Activated T-cell treated with anti-CD3 and anti-CD28 coated beads, Interleukin-2, amount 50 U/mL, for 1 hour (primary cell): ENCODE measurements at regions not wholly inside any gene's neighbourhood (a gene's known extent, or its start where the extent isn't known, plus 50 kb on each side); places are given as distances from the start of the nearest gene placed in this dataset.

Source experiments
- DNase-seq: peaks from one replicate; pipeline ENCODE4 v3.0.0-alpha.2; 2020

- no peak for DNase-seq
Observed at GRCh38 chr13:30125422-30126073, 181.8 kb downstream of the KATNAL1 start.

- no peak for DNase-seq
Observed at GRCh38 chr13:30124131-30124768, 183.1 kb downstream of the KATNAL1 start.

DNA sequence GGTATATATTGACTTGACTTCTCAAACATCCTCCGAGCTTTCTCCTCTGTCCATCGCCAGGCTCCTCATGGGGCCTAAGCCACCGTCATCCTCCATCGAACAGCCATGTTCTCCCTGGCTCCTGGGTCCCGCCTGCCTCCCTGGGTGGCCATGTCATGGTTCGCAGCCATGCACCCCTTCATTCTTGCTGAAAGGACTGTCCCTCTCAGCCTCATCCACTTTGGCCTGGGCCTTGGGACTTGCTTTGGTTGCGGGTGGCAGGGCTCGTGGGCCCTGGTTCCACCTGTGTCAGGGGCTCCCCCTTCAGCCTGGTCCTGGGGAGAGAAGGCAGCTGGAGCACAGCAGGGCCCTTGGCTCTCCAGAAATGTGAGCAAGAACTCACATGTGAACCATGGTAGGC is 183.8 kb downstream of the KATNAL1 start:
- DNase-seq: no peak

GRCh38 chr13:30121666-30122065 is 185.7 kb downstream of the KATNAL1 start:
- no peak for DNase-seq

- no peak for DNase-seq
Observed at GRCh38 chr13:30121244-30121643, 186.1 kb downstream of the KATNAL1 start.

DNA sequence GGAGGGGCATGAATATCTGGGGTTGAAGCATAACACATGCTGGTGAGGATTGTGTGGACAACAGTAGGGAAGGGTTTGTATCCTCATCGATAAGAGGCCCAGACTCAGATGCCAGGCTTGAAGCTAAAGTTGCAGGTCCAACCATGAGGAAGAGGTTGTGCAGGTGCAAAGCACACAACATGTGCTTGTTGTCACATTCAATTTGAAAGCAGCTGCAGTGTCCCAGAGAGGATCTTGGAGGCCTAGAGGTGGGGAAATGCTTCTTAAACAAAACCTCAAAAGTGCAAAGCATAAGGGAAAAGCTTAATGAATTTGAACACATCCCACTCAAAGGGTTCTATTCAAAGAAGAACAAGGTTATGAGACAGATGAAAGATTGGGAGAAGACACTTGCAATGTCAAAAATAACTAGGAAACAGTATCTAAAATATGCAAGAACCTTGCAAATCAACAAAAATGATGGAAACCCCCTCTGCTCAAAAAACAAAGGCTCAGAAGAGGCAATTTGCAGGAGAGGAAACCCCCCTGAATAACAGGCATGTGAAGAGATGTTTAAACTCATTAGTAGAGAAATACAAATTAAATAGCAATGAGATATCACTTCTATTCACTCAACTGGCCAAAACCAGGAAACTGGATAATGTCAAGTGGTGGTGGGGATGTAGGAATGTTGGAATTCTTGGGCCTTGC is 187.1 kb downstream of the KATNAL1 start:
- no peak for DNase-seq

GRCh38 chr13:30119476-30119875 is 187.9 kb downstream of the KATNAL1 start:
- DNase-seq: no peak

DNA sequence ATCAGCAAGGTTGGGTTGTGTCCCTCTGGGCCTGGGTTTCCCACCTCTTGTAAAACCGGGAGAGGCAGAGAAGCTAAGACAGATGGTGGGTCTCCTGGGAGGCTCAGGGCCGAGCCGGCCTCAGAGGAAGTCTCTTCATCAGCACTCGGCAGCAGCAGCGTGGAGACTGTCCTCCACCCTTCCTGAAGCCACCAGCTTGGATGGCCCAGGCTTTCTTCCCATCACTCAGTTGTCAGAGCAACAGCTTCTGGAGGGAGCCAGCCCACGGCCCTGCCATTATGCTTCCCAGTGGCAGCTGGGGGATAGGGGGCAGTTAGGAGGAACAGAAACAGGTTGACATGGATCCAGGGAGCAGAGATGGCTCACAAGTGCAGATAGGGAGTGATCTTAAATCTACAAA is 191.0 kb downstream of the KATNAL1 start:
- DNase-seq: no peak

- no peak for DNase-seq
Observed at GRCh38 chr13:30115257-30115600, 192.1 kb downstream of the KATNAL1 start.

GRCh38 chr13:30114571-30115256 is 192.6 kb downstream of the KATNAL1 start:
- DNase-seq: peak; percentile 96

DNA sequence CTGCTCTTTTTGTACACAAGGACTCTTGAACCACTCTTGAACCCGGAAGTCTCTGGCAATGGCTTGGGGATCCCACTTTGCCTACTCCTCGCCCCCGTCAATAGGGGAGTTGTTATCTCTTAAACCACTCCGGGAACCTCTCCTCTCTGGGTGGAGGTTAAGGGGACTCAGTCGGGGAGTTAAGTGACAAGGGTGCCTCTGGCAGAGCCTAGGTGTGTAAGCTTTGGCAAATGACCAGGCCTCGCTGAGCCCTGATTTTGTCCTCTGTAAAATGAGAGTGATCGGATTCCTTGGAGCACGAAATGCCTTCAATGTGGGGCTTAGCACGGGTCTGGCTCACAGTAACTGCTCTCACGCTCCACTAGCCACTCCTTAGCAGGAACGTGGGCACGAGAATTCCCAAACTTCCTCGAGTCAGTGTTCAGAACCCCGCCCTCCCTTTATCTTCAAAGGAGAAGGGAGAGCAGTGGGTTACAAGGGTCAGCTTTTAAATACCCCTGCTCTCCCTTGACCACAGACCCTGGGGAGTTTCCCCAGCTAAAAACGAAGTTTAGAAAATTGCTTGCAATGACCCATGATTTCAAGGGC is 193.3 kb downstream of the KATNAL1 start:
- no peak for DNase-seq

- no peak for DNase-seq
Observed at GRCh38 chr13:30113551-30113950, 193.8 kb downstream of the KATNAL1 start.

- DNase-seq: peak; percentile 80
Observed at GRCh38 chr13:30112602-30113435, 194.5 kb downstream of the KATNAL1 start.

DNA sequence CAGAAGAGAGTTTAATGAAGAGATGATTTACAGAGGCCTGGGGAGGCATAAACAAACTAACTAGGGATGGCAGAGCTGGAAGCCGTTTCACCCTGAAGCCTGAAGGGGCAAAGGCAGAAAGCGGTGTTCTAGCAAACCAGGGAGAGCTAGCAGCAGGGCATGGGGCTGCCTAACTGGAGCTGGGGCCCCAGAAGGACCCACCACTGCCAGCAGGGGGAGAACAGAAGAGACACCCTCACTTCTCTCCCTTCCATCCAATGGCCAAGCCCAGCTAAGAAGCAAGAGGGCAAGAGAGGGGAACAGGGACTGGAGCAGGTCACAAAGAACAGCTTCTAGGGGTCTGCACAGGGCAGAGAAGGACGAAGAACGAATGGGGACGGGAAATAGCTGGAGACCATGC is 195.5 kb downstream of the KATNAL1 start:
- no peak for DNase-seq

- no peak for DNase-seq
Observed at GRCh38 chr13:30110301-30111070, 196.9 kb downstream of the KATNAL1 start.

- DNase-seq: no peak
Observed at GRCh38 chr13:30109471-30110135, 197.7 kb downstream of the KATNAL1 start.

- no peak for DNase-seq
Observed at GRCh38 chr13:30108913-30109237, 198.5 kb downstream of the KATNAL1 start.

- DNase-seq: no peak
Observed at GRCh38 chr13:30108216-30108912, 199.0 kb downstream of the KATNAL1 start.

DNA sequence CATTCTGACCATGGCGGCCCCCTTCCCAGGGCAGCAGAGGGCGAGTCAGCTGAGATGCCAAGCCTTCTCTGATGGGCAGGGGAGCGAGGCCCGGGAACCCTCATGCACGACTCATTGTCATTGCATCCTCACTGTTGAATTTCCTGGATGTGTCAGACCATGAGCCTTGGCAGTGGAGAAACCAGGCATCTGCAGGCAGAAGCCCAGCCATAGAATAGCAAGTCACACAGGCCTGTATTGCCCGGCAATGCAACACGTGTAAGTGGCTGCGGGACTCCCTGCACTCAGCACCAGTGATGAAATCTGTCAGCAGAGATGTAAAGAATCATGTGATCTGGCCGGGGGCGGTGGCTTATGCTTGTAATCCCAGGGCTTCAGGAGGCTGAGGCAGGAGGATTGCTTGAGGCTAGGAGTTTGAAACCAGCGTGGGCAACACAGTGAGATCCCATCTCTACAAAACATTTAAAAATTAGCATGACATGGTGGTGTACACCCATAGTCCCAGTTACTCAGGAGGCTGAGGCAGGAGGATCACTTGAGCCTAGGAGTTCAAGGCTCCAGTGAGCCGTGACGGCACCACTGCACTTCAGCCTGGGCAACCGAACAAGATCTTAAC is 199.7 kb downstream of the KATNAL1 start:
- DNase-seq: no peak

GRCh38 chr13:30107121-30107520 is 200.2 kb downstream of the KATNAL1 start:
- DNase-seq: no peak
